HUES6 (cell line): ENCODE measurements at regions not wholly inside any gene's neighbourhood (a gene's known extent, or its start where the extent isn't known, plus 50 kb on each side); places are given as distances from the start of the nearest gene placed in this dataset.

Experiments
- H3K27ac ChIP-seq: 2 replicates; pipeline ENCODE4 v1.7.0; 2013; ENCODE audit warnings: low read depth, mild to moderate bottlenecking, low read length, inconsistent platforms
- H3K27me3 ChIP-seq: 2 replicates; pipeline ENCODE4 v1.6.1; 2013; ENCODE audit warnings: low read length; ENCODE audit not compliant: control insufficient read depth, insufficient read depth
- H3K36me3 ChIP-seq: 2 replicates; pipeline ENCODE4 v1.6.1; 2013; ENCODE audit warnings: low read length; ENCODE audit not compliant: control insufficient read depth, insufficient read depth
- H3K4me1 ChIP-seq: 2 replicates; pipeline ENCODE4 v1.6.1; 2013; ENCODE audit warnings: low read length; ENCODE audit not compliant: control insufficient read depth, insufficient read depth
- H3K4me3 ChIP-seq: 2 replicates; pipeline ENCODE4 v1.5.1; 2013; ENCODE audit warnings: low read depth, low read length
- H3K9ac ChIP-seq: one replicate; pipeline ENCODE4 v1.6.1; 2013; ENCODE audit warnings: mild to moderate bottlenecking, low read length
- H3K9me3 ChIP-seq: 2 replicates; pipeline ENCODE4 v1.6.1; 2013; ENCODE audit warnings: low read depth, low read length; ENCODE audit not compliant: control insufficient read depth, insufficient read depth

GRCh38 chr2:217657252-217657651 lies 345.5 kb downstream of the TNS1 start:
- no peaks in the 10 kb centered on the region for H3K36me3 ChIP-seq
- H3K4me3 ChIP-seq, result no peak overlapping the region
- H3K9ac ChIP-seq, result no peak overlapping the region
- 0 out of 2 replicates have a peak, but pooled peaks cover 2% of the 10 kb centered on the region for H3K4me1 ChIP-seq
- H3K27ac ChIP-seq, result no peak overlapping the region
- H3K9me3 ChIP-seq, result no peaks in the 10 kb centered on the region
- no peaks in the 10 kb centered on the region; the same call in 1 of the 2 replicates for H3K27me3 ChIP-seq

- no peaks in the 10 kb centered on the region; the same call in 1 of the 2 replicates for H3K27me3 ChIP-seq
- no peak overlapping the region for H3K4me3 ChIP-seq
- H3K36me3 ChIP-seq, result no peaks in the 10 kb centered on the region
- H3K9me3 ChIP-seq, result no peaks in the 10 kb centered on the region
- H3K27ac ChIP-seq, result no peak overlapping the region
- no peak overlapping the region for H3K9ac ChIP-seq
- H3K4me1 ChIP-seq, result 0 out of 2 replicates have a peak, but pooled peaks cover 2% of the 10 kb centered on the region
Observed at GRCh38 chr2:217656316-217656715, 346.5 kb downstream of the TNS1 start.

GRCh38 chr2:217655651-217656050 lies 347.1 kb downstream of the TNS1 start:
- no peak overlapping the region for H3K27ac ChIP-seq
- no peak overlapping the region for H3K9ac ChIP-seq
- H3K4me3 ChIP-seq, result no peak overlapping the region
- H3K9me3 ChIP-seq, result no peaks in the 10 kb centered on the region
- H3K27me3 ChIP-seq, result no peaks in the 10 kb centered on the region; the same call in 1 of the 2 replicates
- 0 out of 2 replicates have a peak, but pooled peaks cover 4% of the 10 kb centered on the region for H3K4me1 ChIP-seq
- no peaks in the 10 kb centered on the region for H3K36me3 ChIP-seq

- no peaks in the 10 kb centered on the region for H3K9me3 ChIP-seq
- no peak overlapping the region for H3K9ac ChIP-seq
- 0 out of 2 replicates have a peak, but pooled peaks cover 9% of the 10 kb centered on the region for H3K4me1 ChIP-seq
- no peaks in the 10 kb centered on the region for H3K36me3 ChIP-seq
- H3K27ac ChIP-seq, result no peak overlapping the region
- H3K27me3 ChIP-seq, result no peaks in the 10 kb centered on the region; the same call in 1 of the 2 replicates
- H3K4me3 ChIP-seq, result no peak overlapping the region
Observed at GRCh38 chr2:217654168-217654567, 348.6 kb downstream of the TNS1 start.

GRCh38 chr2:217652761-217653639 lies 349.8 kb downstream of the TNS1 start:
- no peaks in the 10 kb centered on the region for H3K9me3 ChIP-seq
- 0 out of 2 replicates have a peak, but pooled peaks cover 9% of the 10 kb centered on the region for H3K4me1 ChIP-seq
- no peak overlapping the region for H3K27ac ChIP-seq
- H3K9ac ChIP-seq, result no peak overlapping the region
- no peaks in the 10 kb centered on the region for H3K36me3 ChIP-seq
- no peak overlapping the region for H3K4me3 ChIP-seq
- no peaks in the 10 kb centered on the region for H3K27me3 ChIP-seq

GRCh38 chr2:217650716-217651360 lies 352.0 kb downstream of the TNS1 start:
- Histone ChIP-seq H3K4me3 (no peak overlapping the region), H3K4me1 (0 out of 2 replicates have a peak, but pooled peaks cover 9% of the 10 kb centered on the region)

GRCh38 chr2:217650229-217650628 lies 352.6 kb downstream of the TNS1 start:
- no peaks in the 10 kb centered on the region for H3K36me3 ChIP-seq
- H3K9ac ChIP-seq, result no peak overlapping the region
- 0 out of 2 replicates have a peak, but pooled peaks cover 9% of the 10 kb centered on the region for H3K4me1 ChIP-seq
- no peaks in the 10 kb centered on the region for H3K27me3 ChIP-seq
- no peak overlapping the region for H3K27ac ChIP-seq
- no peaks in the 10 kb centered on the region for H3K9me3 ChIP-seq
- no peak overlapping the region for H3K4me3 ChIP-seq

More at GRCh38 chr2:217650716-217651360, 352.0 kb downstream of the TNS1 start:
- Histone ChIP-seq H3K27ac (no peak overlapping the region), H3K36me3 (no peaks in the 10 kb centered on the region), H3K9me3 (no peaks in the 10 kb centered on the region), H3K9ac (no peak overlapping the region), H3K27me3 (no peaks in the 10 kb centered on the region)

- no peaks in the 10 kb centered on the region for H3K9me3 ChIP-seq
- H3K4me3 ChIP-seq, result no peak overlapping the region
- no peaks in the 10 kb centered on the region for H3K27me3 ChIP-seq
- H3K4me1 ChIP-seq, result peaks cover 9% of the 10 kb centered on the region; the same call in 1 of the 2 replicates
- no peaks in the 10 kb centered on the region for H3K36me3 ChIP-seq
- H3K27ac ChIP-seq, result no peak overlapping the region
- H3K9ac ChIP-seq, result no peak overlapping the region
Observed at GRCh38 chr2:217647925-217648324, 354.9 kb downstream of the TNS1 start.

- Histone ChIP-seq H3K4me1 (peaks cover 9% of the 10 kb centered on the region; the same call in 1 of the 2 replicates), H3K27ac (no peak overlapping the region)
Observed at GRCh38 chr2:217647226-217647625, 355.6 kb downstream of the TNS1 start.

GRCh38 chr2:217645896-217646295 lies 356.9 kb downstream of the TNS1 start:
- Histone ChIP-seq H3K27me3 (no peaks in the 10 kb centered on the region), H3K36me3 (no peaks in the 10 kb centered on the region), H3K27ac (no peak overlapping the region), H3K4me3 (no peak overlapping the region), H3K4me1 (peaks cover 8% of the 10 kb centered on the region; the same call in 1 of the 2 replicates), H3K9ac (no peak overlapping the region), H3K9me3 (no peaks in the 10 kb centered on the region)

More at GRCh38 chr2:217647226-217647625, 355.6 kb downstream of the TNS1 start:
- no peaks in the 10 kb centered on the region for H3K27me3 ChIP-seq
- H3K9ac ChIP-seq, result no peak overlapping the region
- H3K9me3 ChIP-seq, result no peaks in the 10 kb centered on the region
- no peak overlapping the region for H3K4me3 ChIP-seq
- H3K36me3 ChIP-seq, result no peaks in the 10 kb centered on the region
